PC-9 (cell line): ENCODE measurements at regions not wholly inside any gene's neighbourhood (a gene's known extent, or its start where the extent isn't known, plus 50 kb on each side); places are given as distances from the start of the nearest gene placed in this dataset.

Experiments
- BruUV-seq: library from RNA; stranded (reverse); fragments of 400-500 nt; replicated peaks from 2 replicates; lab custom pipeline; 2021; lab: Mats Ljungman, UMichigan
- CTCF ChIA-PET: fragments of 300-600 bp; sonication (Branson Sonifier 250); formaldehyde crosslinking; loops from one replicate; lab custom pipeline; 2022; ENCODE audit warnings: antibody characterized with exemption; lab: Charles Lee
- POLR2A ChIA-PET: fragments of 300-600 bp; sonication (Branson Sonifier 250); formaldehyde crosslinking; loops from one replicate; lab custom pipeline; 2022; ENCODE audit warnings: antibody characterized with exemption; ENCODE audit not compliant: unreplicated experiment; lab: Charles Lee
- DNase-seq, 2 experiments: peaks; one replicate each; pipeline versions ENCODE4 v3.0.0 to v3.0.0-alpha.2; 2015 to 2022; ENCODE audit warnings: mixed read lengths in 1 of 2
- H2AFZ ChIP-seq: fragments of 200-600 bp; sonication (generic); 2 replicates; pipeline ENCODE4 v1.8.1; 2017; ENCODE audit warnings: antibody characterized with exemption
- H3F3A ChIP-seq: fragments of 200-600 bp; sonication (generic); 2 replicates; pipeline ENCODE4 v1.8.1; 2017; ENCODE audit warnings: antibody characterized with exemption, mild to moderate bottlenecking, low read depth; ENCODE audit not compliant: insufficient read depth
- H3K27ac ChIP-seq: fragments of 200-600 bp; sonication (generic); 2 replicates; pipeline ENCODE4 v1.6.1; 2016; ENCODE audit warnings: mixed run types
- H3K27me3 ChIP-seq: fragments of 200-600 bp; sonication (generic); 2 replicates; pipeline ENCODE4 v1.6.1; 2016; ENCODE audit warnings: low read depth, mixed run types; ENCODE audit not compliant: insufficient read depth
- H3K36me3 ChIP-seq: fragments of 200-600 bp; sonication (generic); 2 replicates; pipeline ENCODE4 v1.6.1; 2016; ENCODE audit warnings: low read depth, mixed run types
- H3K4me1 ChIP-seq: fragments of 200-600 bp; sonication (generic); replicated peaks from 2 replicates; pipeline ENCODE4 v1.6.1; 2016; ENCODE audit warnings: mixed run types; ENCODE audit not compliant: insufficient read depth
- H3K4me2 ChIP-seq: fragments of 200-600 bp; sonication (generic); 2 replicates; pipeline ENCODE4 v1.6.1; 2017; ENCODE audit warnings: mixed run types
- H3K4me3 ChIP-seq: fragments of 200-600 bp; sonication (generic); 2 replicates; pipeline ENCODE4 v1.6.1; 2016; ENCODE audit warnings: mixed run types
- H3K79me2 ChIP-seq: fragments of 200-600 bp; sonication (generic); 2 replicates; pipeline ENCODE4 v1.6.1; 2017; ENCODE audit warnings: low read depth, mixed run types
- H3K9me2 ChIP-seq: fragments of 200-600 bp; sonication (generic); 2 replicates; pipeline ENCODE4 v1.8.1; 2017; ENCODE audit warnings: mild to moderate bottlenecking; ENCODE audit not compliant: insufficient read depth
- H3K9me3 ChIP-seq: fragments of 200-600 bp; sonication (generic); 2 replicates; pipeline ENCODE4 v1.8.1; 2016; ENCODE audit warnings: low read depth; ENCODE audit not compliant: insufficient read depth
- H4K20me1 ChIP-seq: fragments of 200-600 bp; sonication (generic); 2 replicates; pipeline ENCODE4 v1.8.1; 2017; ENCODE audit not compliant: insufficient read depth
- CTCF ChIP-seq: fragments of 200-600 bp; sonication (generic); conservative IDR thresholded peaks from 2 replicates; pipeline ENCODE4 v1.6.1; 2017; ENCODE audit warnings: mixed run types, antibody characterized with exemption, mild to moderate bottlenecking, moderate library complexity
- EZH2 ChIP-seq: fragments of 200-600 bp; sonication (generic); IDR thresholded peaks from 2 replicates; pipeline ENCODE4 v1.8.0; 2017; ENCODE audit warnings: antibody characterized with exemption, low read depth
- intact Hi-C: fragments of 100-400 bp; cut with micrococcal nuclease; formaldehyde crosslinking; loops from one replicate; pipeline ENCODE4 v1.10.0; 2022; ENCODE audit not compliant: unreplicated experiment

DNA sequence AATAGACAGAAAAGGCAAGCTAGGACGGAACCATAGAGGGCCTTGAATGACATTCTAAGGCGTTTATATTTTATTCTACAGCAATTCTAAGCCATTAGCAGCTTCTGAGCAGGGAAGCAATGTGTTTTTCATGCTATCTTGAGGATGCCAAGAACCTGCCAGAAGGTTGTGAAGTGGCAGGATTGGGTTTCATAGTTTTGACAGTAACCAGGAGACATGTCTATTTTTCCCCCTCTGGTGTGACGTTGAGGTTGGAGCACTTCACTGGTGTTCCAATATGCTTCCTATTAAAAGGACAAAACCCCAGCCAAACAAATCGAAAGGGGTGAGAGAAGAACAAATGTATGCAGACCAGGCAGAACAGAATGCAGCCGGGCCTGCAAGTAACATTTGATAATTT lies 148.2 kb downstream of the SPATA19 start:
- TF ChIP-seq CTCF, result no peak
- TF ChIP-seq EZH2, result no peak
- intact Hi-C loops, result no loop called here
- Histone ChIP-seq H3K27ac (no peak overlapping the region), H3K36me3 (no peaks in the 10 kb centered on the region), H3K4me3 (no peak overlapping the region), H3K4me2 (no peak overlapping the region), H3K4me1 (no peaks in the 10 kb centered on the region), H3F3A (no peaks in the 10 kb centered on the region), H4K20me1 (no peaks in the 10 kb centered on the region; the same call in 1 of the 2 replicates), H3K27me3 (no peaks in the 10 kb centered on the region), H3K9me2 (no peaks in the 10 kb centered on the region), H3K79me2 (no peaks in the 10 kb centered on the region), H2AFZ (no peak overlapping the region), H3K9me3 (no peaks in the 10 kb centered on the region)
- CTCF ChIA-PET, result no interaction called here
- BruUV-seq, result no TSS peak
- POLR2A ChIA-PET, result no interaction called here
- no peak for DNase-seq

DNA sequence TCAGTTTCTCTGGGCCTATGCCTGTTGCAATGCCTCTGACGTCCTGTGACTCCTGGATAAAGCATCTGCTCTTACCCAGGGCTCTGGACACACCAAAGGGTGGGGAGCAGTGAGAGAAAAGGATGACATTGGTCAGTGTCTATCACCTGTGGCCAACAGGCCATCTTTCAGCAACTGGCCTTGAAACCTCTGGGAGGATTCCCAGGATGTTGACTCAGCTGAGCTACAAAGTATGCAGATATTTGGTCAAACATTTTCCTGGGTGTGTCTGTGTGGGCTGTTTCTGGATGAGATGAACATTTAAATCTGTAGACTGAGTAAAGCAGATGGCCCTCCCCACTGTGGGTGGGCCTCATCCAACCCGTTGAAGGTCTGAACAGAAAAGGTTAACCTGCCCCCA lies 149.9 kb downstream of the SPATA19 start:
- intact Hi-C loops, result no loop called here
- TF ChIP-seq CTCF, result no peak
- no peak for TF ChIP-seq EZH2
- no peaks in the 10 kb centered on the region for H3K36me3 ChIP-seq
- no peaks in the 10 kb centered on the region for H3K9me3 ChIP-seq
- no peak for DNase-seq
- BruUV-seq, result no TSS peak
- POLR2A ChIA-PET, result no interaction called here
- no peak overlapping the region for H3K4me3 ChIP-seq
- no peaks in the 10 kb centered on the region for H3K27me3 ChIP-seq
- no peak overlapping the region for H3K4me2 ChIP-seq
- CTCF ChIA-PET, result no interaction called here
- H3K79me2 ChIP-seq, result no peaks in the 10 kb centered on the region
- H3K27ac ChIP-seq, result no peak overlapping the region
- no peaks in the 10 kb centered on the region for H3K9me2 ChIP-seq
- H3F3A ChIP-seq, result no peaks in the 10 kb centered on the region
- H3K4me1 ChIP-seq, result no peaks in the 10 kb centered on the region
- no peaks in the 10 kb centered on the region; the same call in 1 of the 2 replicates for H4K20me1 ChIP-seq
- H2AFZ ChIP-seq, result no peak overlapping the region

DNA sequence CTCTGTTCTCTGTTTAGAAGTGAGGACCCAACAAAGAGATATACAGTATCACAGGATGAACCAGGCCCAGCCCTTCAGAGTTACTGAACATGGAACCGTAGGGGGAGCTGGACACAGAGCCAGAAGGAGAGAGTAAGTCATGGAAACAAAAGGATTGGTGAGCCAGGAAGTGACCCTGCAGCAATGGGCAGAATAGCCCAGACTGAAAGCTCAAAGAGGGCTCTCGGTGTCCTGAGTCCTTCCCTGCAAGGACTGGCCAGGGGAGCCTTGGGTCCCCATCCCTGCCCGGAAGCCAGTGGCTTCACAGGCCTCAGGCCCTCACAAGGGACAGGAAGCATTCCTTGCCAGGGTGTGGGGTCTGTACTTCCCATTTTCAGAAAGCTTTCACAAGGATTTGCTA lies 150.6 kb downstream of the SPATA19 start:
- POLR2A ChIA-PET, result no interaction called here
- DNase-seq, result no peak
- CTCF ChIA-PET, result no interaction called here
- Histone ChIP-seq H3K4me2 (no peak overlapping the region), H3K36me3 (no peaks in the 10 kb centered on the region), H3K4me3 (no peak overlapping the region), H3F3A (no peaks in the 10 kb centered on the region), H3K27me3 (no peaks in the 10 kb centered on the region), H3K27ac (no peak overlapping the region), H3K9me3 (no peaks in the 10 kb centered on the region), H3K79me2 (no peaks in the 10 kb centered on the region), H2AFZ (no peak overlapping the region), H4K20me1 (no peaks in the 10 kb centered on the region; the same call in 1 of the 2 replicates), H3K9me2 (no peaks in the 10 kb centered on the region), H3K4me1 (no peaks in the 10 kb centered on the region)
- intact Hi-C loops, result no loop called here
- no peak for TF ChIP-seq EZH2
- TF ChIP-seq CTCF, result no peak
- BruUV-seq, result no TSS peak
